ENCODE measurements at regions not wholly inside any gene's neighbourhood (a gene's known extent, or its start where the extent isn't known, plus 50 kb on each side); places are given as distances from the start of the nearest gene placed in this dataset.

DNA sequence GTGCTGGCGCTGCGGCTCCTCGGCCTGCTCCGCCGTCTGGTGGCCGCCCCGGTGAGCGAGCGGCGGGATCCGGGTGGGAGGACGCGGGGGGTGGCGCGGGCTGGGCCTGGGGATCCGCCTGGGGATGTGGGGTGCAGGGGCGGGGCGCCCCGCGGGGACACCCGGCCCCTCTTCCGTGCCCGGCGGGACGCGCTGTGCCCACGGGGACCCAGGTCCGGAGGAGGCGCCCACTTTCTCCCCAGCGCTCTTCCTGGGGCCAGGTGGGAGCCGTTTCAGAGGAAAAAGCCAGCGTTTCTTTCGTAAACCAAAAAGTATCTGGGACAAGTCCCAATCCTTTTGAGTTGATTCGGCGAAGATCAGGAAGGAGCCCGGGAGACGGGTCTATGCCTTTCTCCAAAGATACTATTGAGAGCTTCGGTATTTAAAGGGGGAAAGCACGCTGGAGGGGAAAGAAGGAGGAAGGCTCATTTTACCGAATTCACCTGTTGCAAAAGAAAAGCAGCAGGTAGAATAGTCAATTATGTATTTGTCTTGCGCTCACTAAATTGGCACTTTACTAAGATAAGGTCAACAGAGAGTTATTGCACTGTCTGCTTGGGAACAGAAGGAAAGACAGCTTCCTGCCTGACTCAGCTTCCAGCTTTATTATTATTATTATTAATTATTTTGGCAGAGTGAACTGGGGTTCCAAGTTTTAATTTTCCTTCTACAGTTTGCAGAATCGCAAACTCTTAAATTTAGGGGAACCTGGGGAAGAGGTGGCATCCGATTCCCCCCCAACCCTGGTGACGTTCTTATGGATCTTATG is 81.5 kb upstream of the CD99 start:
- DNase-seq (ENCODE audit: low spot score) = no peak
- intact Hi-C loops (cut with DNase I) = no loop called here

DNA sequence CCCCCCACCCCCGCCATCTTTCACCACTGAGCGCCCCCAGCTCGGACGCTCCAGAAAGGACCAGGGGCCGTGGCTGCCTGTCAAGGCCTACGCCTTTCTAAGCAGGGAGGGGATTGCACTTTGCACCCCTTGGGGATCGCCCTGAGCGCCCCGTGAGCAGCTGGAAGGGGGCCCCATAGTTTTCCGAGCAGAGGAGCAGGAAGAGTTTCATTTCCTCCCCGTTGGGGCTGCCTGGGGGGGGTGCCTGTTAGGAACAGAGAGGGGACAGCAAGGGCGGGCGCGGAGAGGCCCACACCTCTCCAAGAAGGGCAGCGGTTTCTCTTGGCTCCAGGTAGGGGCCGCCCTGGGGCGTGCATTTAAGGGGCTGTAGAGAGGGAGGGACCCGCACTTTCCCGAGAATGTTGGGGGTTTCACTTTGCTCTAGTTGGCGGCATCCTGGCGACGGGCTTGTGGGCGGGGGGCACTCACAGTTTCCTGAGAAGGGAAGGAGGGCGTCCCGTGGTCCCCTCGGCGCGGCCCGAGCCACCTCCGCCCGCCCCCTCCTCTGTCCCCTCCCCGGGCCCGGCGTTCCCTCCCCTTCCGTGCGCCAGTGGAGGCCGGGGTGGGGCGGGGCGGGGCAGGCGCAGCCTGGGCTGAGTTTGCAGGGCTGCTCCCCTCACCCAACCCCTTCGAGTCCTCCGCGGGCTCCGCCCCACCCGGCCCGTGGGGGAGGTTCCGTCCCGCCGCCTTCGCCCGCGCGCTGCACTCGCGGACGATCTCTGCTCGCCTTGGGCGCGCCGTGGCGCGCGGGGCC is 82.3 kb upstream of the CD99 start:
- intact Hi-C loops (cut with DNase I) = no loop called here

DNA sequence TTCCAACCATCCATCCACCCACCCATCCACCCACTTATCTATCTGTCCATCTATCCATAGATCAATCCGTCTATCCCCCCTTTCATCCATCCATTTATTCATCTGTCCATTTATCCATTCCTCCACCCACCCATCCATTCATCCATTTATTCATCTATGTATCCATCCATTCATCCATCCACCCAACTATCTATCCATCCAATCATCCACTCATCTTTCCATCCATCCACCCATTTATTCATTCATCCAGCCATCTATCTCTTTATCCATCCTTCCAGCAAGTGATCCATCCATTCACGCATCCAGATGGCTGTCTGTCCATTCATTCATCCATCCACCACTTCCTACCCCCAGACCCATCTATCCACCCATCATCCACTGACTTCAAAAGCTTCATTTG is 84.0 kb upstream of the CD99 start:
- intact Hi-C loops (cut with DNase I) = no loop called here
- DNase-seq (ENCODE audit: low spot score) = no peak

More for the DNA sequence above, 82.3 kb upstream of the CD99 start:
- DNase-seq (ENCODE audit: low spot score) = peak; percentile 96

GRCh38 chrX:2600564-2600963 is 90.5 kb upstream of the CD99 start:
- no peak for DNase-seq (ENCODE audit: low spot score)
- intact Hi-C loops (cut with DNase I) = no loop called here

- no peak for DNase-seq (ENCODE audit: low spot score)
- intact Hi-C loops (cut with DNase I) = loop anchor here (10.0 kb wide), 2 partner anchors 942 to 1132 kb away; no protein-coding TSS in a partner anchor
Measured at GRCh38 chrX:2596555-2597255, 94.4 kb upstream of the CD99 start.

- intact Hi-C loops (cut with DNase I) = loop anchor here (10.0 kb wide), 2 partner anchors 941 to 1131 kb away; no protein-coding TSS in a partner anchor
- no peak for DNase-seq (ENCODE audit: low spot score)
Measured at GRCh38 chrX:2596045-2596444, 95.0 kb upstream of the CD99 start.

GRCh38 chrX:2595258-2595657 is 94.5 kb upstream of the DHRSX start:
- no peak for DNase-seq (ENCODE audit: low spot score)
- intact Hi-C loops (cut with DNase I) = loop anchor here (10.0 kb wide), 2 partner anchors 940 to 1130 kb away; no protein-coding TSS in a partner anchor

- intact Hi-C loops (cut with DNase I) = loop anchor here (5.0 to 10.0 kb wide), 3 partner anchors 940 to 1130 kb away; no protein-coding TSS in a partner anchor
- DNase-seq (ENCODE audit: low spot score) = no peak
Measured at GRCh38 chrX:2594491-2594890, 93.7 kb upstream of the DHRSX start.

GRCh38 chrX:2592279-2592678 is 91.5 kb upstream of the DHRSX start:
- DNase-seq (ENCODE audit: low spot score) = no peak
- intact Hi-C loops (cut with DNase I) = loop anchor here (5.0 to 10.0 kb wide), 3 partner anchors 937 to 1127 kb away; no protein-coding TSS in a partner anchor

DNA sequence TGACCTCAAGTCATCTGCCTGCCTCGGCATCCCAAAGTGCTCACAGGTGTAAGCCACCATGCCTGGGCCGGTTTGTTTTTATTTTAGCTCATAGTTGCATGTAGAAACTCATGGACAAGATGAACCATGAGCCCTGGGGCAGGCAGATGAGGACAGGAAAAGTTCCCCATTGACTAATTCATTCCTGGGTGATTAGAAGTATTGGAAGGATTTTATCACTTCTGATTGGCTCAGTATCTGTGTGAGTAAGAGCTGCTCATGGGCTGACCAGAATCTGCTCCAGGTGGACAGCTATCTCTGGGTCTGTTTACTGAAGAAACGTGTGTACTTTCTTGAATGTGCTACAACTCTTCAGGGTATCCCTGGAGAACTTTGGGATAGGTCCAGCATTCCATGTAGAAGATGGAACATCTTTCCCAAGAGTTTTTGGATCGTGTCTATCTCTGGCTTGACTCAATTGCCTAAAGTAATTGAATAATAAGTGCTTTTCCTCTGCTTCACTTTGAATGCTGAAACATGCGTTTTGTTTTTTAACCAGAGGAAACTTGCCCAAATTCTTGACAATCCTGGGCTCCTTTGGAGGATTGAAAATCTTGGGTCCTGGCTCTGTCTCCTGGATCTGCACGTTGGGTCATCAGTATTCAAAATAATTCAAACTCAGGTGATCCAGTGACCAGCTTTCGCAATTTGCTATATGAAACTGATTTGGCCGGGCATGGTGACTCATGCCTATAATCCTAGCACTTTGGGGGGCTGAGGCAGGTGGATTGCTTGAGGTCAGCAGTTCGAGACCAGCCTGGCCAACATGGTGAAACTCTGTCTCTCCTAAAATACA is 88.6 kb upstream of the DHRSX start:
- intact Hi-C loops (cut with DNase I) = loop anchor here (5.0 to 10.0 kb wide), 3 partner anchors 935 to 1125 kb away; no protein-coding TSS in a partner anchor
- no peak for DNase-seq (ENCODE audit: low spot score)

DNA sequence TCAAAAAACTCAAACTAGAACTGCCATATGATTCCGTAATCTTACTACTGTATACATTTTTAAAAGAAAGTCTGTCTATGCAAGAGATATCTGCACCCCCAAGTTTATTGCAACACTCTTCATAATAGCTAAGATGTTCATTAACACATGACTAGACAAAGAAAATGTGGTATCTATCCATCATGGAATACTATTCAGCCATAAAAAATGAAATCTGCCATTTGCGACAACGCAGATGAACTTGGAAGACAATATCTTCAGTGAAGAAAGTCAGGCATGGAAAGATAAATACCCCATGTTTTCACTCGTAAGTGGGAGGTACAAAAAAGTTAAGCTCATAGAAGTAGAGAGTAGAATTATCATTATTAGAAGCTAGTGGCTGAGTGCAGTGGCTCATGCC is 87.3 kb upstream of the DHRSX start:
- DNase-seq (ENCODE audit: low spot score) = no peak
- intact Hi-C loops (cut with DNase I) = no loop called here

GRCh38 chrX:2587146-2587545 is 86.4 kb upstream of the DHRSX start:
- DNase-seq (ENCODE audit: low spot score) = no peak
- intact Hi-C loops (cut with DNase I) = no loop called here

GRCh38 chrX:2585158-2585470 is 84.3 kb upstream of the DHRSX start:
- no peak for DNase-seq (ENCODE audit: low spot score)
- intact Hi-C loops (cut with DNase I) = no loop called here

- DNase-seq (ENCODE audit: low spot score) = no peak
- intact Hi-C loops (cut with DNase I) = no loop called here
Measured at GRCh38 chrX:2584251-2585157, 83.7 kb upstream of the DHRSX start.

- intact Hi-C loops (cut with DNase I) = no loop called here
- DNase-seq (ENCODE audit: low spot score) = no peak
Measured at GRCh38 chrX:2583194-2584162, 82.7 kb upstream of the DHRSX start.

GRCh38 chrX:2582667-2583066 is 81.9 kb upstream of the DHRSX start:
- intact Hi-C loops (cut with DNase I) = no loop called here
- no peak for DNase-seq (ENCODE audit: low spot score)

DNA sequence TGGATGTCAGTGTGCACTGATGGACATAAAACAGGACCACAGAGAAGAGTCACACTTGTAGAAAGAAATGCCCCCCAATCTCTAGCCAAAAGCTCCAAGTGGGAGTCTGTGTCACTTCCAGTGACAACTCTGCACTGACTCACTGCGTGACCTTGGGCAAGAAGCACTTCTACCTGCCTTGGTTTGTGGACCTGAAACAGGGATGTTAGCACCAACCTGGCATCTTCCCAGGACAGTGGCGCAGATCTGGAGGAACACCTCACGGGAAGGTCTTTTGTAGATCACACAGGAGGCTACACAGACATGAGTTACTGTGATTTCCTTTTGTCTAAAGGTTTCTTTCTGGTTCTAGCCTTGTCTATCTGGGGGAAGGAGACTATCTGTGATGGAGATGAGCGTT is 80.5 kb upstream of the DHRSX start:
- no peak for DNase-seq (ENCODE audit: low spot score)

More for the DNA sequence above, 80.5 kb upstream of the DHRSX start:
- intact Hi-C loops (cut with DNase I) = no loop called here
